Nucleus accumbens (tissue), 56 donors: ENCODE measurements at regions not wholly inside any gene's neighbourhood (a gene's known extent, or its start where the extent isn't known, plus 50 kb on each side); places are given as distances from the start of the nearest gene placed in this dataset.
A peak's percentile ranks its signal among the peaks of the same experiment; 100 is the strongest.

Experiments
- DNase-seq, 56 donors: peaks; one replicate each; lab custom pipeline; 2025; lab: John Stamatoyannopoulos, UW

DNA sequence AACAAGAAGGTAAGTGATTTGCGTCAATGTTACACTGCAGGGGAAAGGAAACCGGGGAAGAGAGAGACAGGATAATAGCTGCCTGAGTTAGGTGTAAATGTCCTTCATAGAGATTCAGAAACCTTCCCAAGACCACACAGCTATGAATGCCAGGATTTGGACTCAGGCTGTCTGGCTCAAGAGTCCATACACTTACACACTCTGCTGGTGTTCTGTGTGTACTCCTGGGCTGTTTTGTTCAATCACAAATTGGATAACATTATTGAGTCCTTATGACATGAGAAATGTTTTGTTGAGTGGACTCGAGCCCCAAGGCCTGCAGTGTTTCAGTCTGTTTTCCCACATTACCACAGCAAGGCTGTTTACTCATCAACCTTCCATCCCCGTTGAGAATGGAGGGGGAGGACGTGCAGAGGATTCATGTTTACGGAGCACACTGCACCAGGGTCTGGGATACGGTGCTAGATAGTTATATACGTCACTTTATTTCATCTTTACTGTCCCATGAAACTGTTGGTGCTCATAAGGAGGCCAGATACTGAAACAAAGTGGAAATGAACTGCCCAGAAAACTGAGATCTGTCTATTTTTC lies 450.8 kb downstream of the HAPSTR1 start:
- DNase-seq, result no peak

DNA sequence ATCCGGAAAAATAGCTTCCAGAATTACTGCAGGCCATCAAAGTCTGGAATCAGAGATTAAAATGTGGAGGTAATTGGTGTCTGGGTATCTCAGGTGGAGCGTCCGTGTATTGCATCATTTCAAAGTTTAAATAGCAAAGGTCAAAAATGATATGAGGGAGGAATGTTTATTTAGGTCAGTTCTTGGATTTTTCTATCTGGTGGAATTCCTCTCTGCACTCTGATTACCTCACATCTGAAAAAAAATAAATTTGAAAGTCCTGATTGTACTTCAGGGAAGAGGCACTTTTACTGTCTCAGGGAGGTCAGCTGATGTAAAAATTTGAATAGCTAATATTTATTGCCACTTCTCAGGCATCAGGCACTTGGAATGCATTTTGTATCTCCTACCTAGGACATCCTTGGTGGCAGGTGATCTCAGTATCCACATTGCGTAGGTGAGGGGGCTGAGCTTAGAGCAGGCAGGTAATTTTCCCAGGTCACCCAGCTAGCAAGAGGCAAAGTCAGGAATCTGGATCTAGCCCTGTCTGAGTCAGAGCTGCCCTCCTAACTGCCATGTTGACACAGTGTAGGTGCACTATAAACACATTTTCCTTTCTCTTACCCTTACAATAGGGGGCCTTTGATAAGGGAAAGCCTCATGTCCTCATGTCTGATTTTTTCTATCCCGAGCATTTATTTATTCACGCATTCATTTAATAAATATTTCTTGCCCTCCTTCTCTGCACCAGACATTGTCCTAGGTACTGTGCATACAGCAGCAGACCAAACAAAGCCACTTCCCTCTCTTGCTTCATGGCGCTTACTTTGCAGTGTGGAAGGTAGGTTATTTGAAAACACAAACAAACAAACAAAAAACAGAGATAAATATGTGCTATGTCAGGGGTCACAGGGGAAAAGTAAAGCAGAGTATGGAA lies 454.3 kb downstream of the HAPSTR1 start:
- no peak for DNase-seq

DNA sequence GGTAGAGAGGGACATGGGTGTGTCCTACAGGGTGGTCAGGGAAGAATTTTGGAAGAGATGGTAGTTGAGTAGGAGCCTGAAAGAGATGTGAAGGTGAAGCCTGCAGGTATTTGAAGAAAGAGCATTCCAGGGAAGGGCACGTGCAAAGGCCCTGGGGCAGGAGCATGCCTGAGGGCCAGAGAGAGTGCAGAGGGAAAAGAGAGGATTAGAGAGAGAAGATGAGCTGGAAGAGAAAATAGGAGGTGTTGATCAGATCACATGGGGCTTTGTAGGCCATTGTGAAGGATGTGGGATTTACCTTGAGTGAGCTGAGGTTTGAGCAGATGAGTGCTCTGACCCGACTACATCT lies 455.0 kb downstream of the HAPSTR1 start:
- DNase-seq, result no peak

DNA sequence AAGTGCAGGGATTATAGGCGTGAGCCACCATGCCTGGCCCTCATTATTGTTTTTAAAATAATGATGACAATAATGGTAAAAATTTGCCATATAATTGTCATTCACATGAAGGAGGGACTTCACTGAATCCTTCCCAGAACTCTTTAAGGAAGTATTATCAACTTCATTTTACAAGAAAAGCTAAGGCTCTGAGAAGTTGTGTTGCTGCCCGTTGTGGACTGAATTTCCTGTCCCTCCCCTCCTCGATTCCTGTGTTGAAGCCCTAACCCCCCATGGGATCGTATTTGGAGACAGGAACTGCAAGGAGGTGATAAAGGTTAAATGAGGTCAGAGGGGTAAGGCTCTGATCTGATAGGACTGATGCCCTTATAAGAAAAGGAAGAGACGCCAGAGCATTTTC lies 458.0 kb downstream of the HAPSTR1 start:
- DNase-seq, result no peak

DNA sequence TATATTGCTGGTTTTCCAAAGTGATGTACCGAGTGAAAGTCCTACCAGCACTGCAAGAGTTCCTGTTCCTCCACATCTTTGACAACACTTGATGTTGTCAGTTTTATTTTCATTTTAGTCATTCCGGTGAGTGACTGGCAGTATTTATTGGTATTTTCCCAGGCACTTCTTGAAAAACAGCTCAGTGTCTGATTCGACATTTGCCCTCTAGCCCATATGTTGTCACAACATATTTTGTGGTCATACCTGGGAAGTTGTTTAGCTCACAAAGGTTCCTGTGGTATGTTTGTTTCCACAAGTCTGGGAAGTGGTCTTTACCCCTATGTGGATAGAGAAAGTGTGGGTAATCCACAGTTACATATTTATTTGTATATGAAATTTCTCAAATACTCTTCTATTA lies 463.6 kb downstream of the HAPSTR1 start:
- no peak for DNase-seq

DNA sequence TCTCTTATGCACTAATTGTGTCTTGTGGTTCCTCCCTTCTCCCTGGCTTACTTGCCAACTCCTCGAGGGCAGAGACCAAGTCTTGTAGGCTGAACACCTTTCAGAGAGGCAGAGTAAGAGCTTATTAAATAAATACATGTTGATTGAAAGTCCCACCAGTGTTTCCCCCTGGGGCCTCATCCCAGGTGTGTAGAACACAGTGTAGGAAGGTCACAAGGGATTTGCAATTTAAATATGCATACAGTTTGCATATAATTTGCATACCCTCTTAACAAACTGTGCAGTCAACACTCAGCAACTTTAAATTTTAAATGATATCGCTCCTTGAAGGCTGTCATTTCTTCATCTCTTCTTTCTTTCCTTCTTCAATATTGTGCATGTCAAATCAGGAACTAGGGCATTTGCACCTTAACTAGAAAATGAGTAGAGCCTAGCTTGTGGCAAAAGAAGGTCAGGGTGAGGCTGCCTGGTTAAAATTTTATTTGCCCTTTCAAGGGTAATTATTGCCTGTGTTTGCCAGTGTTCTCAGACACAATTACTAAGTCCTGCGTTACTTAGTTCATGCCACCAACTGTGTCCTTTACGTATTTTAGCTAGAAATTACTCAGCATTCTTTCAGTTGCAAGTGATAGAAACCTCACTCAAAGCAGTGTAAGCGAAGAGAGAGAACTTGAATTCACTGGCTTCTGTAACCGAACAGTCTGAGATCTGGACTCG lies 465.7 kb downstream of the HAPSTR1 start:
- no peak for DNase-seq

DNA sequence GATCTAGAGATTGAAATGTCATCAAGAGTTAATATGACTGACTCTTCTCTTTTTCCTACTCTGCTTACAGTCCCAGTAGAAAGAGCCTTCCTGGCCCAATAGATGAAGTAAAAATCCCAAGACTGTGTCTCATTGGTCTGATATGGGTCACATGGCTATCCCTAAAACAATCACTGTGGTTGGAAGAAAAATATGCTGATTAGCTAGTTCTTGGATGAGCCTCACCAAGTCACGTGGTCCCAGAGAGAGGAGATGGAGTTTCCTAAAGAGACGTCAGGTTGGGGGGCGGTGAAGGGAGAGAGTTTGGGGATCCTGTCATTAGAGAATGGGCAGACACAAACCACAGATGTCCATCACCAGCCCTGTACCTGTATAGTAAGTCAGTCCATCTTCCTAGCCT lies 466.3 kb downstream of the HAPSTR1 start:
- no peak for DNase-seq

DNA sequence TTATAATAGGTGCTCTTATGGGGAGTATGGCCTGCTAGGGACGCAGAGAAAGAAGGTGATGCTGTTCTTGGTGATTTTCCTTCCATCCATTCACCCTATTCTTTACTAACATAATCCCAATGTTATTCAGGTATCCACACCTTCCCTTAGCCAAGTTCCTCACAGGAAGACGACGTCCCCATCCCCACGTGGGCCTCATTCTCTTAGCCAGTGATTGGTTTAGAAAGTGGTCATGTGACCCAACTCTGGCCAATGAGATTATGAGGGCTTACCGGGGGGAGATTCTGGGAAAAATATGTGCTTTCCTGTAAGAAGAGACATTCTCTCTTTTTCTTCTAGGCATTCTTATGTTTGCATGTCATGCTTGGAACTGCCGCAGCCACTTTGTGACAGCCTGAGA lies 474.7 kb downstream of the HAPSTR1 start:
- peak in 1 of 56 donors; percentile 1 for DNase-seq

DNA sequence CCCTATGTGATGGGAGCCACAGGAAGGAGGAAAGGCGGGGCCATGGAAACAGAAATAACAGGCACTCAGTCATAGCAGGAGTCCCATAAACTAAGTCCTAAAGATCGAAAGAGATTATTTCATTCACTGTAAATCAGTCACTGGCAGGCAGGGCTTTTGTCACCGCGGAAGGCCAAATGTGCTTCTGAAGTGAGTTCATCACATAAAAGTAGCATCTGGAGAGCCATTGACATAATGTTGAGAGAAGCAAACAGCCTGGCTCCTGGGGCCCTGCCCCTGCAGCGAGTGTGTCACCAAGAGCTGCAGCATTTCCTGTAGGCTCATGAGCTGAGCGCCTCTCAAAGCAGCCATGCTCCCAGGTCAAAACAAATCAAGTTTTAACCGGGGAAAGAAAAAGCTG lies 476.2 kb downstream of the HAPSTR1 start:
- DNase-seq, result no peak

DNA sequence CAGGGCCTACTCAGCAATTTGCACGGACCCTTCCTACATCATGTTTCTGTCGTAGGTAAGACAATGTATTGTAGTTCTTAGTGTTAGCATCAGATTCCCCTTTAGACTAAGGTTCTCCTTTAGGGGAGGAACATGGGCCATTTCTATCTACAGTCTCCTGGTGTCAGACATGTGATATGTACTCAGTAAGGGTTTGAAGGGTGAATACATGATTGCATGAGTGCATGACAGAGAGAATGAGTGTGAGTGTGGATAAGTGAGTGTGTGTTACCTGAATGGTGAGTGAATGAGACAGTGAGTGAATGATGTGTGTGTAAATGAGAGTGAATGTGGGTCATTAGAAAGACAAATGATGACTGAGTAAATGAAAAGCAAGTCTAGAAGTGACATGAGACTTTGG lies 476.8 kb downstream of the HAPSTR1 start:
- DNase-seq, result no peak

DNA sequence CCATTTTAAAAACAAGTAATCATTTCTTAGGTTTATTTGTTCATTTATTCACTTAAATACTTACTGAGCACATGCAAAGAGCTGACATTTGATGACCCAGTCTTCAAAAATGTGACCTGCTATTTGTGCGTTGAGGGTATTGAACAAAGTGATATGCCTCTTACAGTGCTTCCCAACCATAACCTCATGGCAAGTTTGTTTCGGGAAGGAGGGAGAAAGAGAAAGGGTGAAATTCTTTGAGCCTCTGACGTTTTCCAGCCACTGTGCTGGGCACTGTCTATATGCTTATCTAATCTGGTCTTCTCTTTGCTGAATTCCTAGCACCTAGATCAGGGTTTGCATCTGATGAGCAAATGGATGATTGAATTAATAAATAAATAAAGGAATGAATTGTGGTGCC lies 479.1 kb downstream of the HAPSTR1 start:
- no peak for DNase-seq

DNA sequence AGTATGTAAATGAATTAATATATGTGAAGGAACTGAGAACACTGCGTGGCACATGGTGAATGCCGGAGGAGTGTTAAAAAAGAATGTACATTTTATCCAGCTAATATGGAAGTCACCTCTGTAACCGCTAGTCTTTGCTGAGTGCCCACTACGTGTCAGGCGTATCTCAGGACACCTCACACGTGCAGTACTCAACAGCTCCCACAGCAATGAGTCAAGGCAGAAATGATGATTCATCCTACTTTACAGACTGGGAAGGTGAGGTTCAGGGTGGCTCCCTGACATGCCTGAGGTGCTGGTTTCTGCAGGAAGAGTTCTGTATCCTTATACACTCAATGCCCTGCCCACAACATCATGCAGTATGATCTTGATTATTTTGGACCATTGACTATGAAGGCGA lies 487.0 kb downstream of the HAPSTR1 start:
- peak in 2 of 56 donors; percentile 1 to 2 for DNase-seq

DNA sequence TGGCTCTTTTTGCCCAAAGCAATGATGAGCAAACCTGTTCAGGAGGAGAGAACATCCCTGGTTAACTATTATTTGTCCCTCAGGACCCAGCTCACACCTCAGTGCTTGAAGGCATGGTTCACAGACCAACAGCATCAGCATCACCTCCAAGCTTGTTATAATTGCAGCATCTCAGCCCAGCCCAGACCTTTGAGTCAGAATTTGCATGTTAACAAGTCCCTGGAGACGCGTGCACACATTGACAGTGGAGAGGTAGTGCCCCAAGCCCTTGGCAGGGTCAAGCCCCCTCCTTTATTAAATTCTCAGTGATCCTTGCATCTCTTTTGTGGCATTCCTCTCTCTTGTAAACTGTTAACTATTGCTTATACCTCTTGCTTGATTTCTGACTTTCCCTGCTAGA lies 488.6 kb downstream of the HAPSTR1 start:
- no peak for DNase-seq

DNA sequence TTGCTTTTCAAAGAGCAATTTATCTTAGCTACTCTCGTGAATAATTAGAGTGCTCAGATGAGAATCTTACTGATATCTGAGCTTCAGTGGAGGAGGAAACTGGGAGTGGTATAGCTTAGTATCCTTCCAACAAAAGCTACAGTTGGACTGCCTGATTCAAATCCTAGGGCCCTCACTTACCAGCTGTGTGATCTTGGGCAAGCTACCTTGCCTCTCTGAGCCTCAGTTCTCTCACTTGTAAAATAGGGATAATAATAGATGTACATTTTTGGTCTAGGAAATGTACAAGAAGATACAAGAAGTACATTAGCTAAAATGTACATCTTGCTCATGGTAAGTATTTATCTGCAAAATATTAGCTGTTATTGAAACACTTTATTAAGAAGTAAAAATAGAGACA lies 502.0 kb downstream of the HAPSTR1 start:
- DNase-seq, result no peak

DNA sequence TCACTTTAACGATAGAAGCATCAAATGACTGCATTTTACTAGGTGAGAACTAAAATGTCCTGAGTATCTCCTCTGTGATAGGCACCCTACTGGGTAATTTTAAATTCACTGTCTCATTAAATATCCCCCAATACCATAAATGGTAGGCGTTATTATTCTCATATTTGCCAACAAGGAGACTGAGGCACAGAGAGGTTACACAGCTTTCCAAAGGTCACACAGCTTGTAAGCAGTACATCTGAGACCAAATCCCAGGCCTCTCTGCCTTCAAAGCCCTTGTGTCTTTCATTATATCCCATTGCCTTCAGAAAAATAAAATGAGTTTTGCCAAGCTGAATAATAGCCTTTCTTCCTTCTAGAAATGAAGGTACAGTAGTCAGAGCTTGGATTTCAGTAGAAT lies 502.6 kb downstream of the HAPSTR1 start:
- DNase-seq, result no peak

DNA sequence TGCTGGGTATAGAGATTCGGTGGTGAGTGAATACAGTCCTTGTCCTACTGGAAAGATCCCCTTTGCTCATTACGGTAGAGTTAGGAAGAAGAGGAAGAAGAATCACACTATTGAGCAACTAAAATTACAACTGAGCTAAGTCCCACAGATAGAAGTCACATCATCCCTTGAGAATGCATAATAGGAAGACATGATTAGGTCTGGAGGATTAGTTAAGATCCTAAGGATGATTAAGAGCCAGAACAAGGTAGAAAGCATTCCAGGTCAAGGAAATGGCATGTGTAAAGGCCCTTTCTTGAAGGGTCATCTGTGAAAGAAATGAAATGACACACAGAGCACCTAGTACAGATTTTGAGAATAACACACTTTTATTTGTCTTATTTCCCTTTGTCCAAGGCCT lies 503.5 kb downstream of the HAPSTR1 start:
- DNase-seq, result no peak

DNA sequence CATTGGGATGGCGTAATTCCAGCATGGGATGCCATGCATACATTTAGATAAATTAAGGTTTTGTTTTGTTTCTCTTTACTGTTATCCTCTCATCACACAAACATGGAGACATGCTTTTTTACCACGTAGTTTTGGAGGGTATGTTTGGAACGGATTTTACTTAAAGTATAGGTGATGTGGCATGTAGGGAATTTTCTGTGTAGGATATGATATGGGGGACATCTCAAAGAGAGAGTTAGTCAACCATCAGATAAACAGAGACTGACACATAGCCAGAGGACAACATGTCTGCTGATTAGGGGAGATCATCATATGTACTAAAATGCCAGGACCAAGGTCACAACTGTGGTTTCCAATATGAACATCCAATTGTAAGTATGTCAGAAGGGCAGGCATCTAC lies 503.9 kb downstream of the HAPSTR1 start:
- no peak for DNase-seq

DNA sequence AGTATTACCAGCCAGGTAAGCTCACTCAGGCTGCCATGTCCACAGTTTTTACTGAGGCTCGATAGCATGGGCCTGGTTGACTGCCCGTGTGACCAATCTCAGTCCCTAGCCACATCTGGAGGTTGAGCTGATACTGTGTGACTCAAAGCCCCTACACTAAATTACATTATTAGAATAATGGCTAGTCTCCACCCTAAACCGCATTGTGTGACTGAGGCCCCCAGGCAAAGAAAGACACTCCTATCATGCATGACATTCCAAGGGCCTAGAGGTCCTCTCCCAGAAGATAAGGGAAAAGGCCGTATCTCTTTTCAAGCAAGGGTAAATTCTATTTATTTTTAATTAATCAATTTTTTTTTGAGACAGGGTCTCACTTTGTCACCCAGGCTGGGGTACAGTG lies 505.3 kb downstream of the HAPSTR1 start:
- DNase-seq, result no peak

DNA sequence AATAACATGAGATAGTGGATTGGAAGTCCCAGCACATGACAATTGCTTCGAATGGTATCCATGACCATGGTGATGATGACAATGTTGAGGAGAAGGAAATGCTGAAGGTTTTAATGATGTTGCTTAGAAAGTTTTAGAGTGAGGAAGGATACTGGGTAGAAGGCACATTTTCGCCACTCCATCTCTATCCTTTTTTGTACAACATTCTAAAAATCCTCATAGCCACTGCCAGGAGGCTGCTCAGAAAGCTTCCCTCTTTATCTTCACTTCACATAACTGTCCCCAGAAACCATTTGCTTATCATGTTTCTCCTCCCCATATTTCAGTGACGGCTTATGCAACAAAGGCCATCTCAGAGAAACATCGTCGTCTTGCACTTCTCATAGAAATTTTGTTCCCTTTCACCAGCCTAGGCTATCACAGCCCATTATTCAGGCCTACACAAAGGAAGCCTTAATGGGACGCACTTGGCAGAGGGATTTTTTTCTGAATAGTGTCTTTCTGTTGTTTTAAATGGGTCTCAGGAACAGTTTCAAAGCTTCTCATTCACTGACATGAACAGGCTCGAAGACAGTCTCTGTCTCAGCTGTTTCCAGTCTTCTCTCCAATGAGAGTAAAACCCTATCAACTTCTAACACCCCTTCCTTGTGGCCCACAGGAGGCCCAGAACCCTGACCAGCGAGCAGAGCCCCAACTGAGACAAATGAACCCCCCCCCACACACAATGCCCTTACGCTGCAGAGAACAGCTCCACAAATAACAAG lies 506.7 kb downstream of the HAPSTR1 start:
- peak in 41 of 56 donors; percentile 1 to 72 (median 31) for DNase-seq

DNA sequence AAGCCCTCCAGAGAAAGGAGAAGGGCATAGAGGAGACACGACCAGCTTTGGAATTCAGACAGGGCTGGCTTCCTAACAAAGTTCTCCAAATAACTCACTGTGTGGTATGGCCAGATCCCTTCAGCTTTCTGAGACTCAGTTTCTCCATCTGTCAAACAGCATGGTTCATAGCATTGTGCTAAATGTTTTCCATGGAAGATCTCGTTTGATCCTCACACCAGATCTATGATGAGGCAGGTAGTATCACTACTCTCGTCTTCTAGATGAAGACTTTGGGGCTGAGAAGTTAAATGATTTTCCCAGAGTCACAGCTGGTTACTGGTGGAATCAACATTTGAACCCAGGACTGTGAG lies 507.3 kb downstream of the HAPSTR1 start:
- no peak for DNase-seq
